ENCODE measurements at regions not wholly inside any gene's neighbourhood (a gene's known extent, or its start where the extent isn't known, plus 50 kb on each side); places are given as distances from the start of the nearest gene placed in this dataset.

DNA sequence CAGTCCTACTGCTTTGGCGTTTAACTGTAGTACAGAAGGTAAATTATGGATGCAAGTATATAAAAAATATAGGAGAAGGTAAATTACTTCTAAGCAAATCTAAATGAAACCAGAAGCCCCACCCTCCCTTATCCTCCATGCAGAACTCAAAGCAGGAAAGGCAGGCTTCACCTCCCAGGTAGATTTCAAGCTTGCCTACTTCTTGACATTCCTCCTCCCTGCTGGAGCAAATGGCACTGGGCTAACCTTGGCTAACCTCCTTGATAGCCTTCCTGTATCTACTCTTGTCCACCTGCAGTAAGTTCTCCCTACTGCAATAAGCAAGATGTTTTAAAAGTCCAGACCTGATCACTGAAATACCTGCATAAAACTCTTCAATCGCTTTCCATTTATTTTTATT lies 396.0 kb downstream of the IRS2 start:
- Histone ChIP-seq H3K27me3 (ENCODE audit: insufficient read depth, low read length, poor library complexity, severe bottlenecking) (no peaks in the 10 kb centered on the region), H3K36me3 (ENCODE audit: insufficient read depth, low read length) (no peaks in the 10 kb centered on the region), H3K27ac (ENCODE audit: low read depth, low read length) (no peak overlapping the region), H3K4me3 (ENCODE audit: low read length) (no peak overlapping the region), H3K9me3 (ENCODE audit: low read length) (no peaks in the 10 kb centered on the region), H3K4me1 (ENCODE audit: insufficient read depth, low read length) (no peaks in the 10 kb centered on the region)
- peaks cover 0 to 4% (median 0%) of the 10 kb centered on the region in 5 donors for H3K9me3 Mint-ChIP-seq
- peaks cover 0 to 6% of the 10 kb centered on the region in 2 donors for H3K27me3 Mint-ChIP-seq
- no peak overlapping the region for H3K27ac Mint-ChIP-seq
- ChIA-PET CTCF (no interaction called here), POLR2A (no interaction called here)
- no peaks in the 10 kb centered on the region for H3K4me1 Mint-ChIP-seq
- H3K4me3 Mint-ChIP-seq = peak overlapping the region in 1 of 7 donors; percentile 60
- no peak for DNase-seq
- H3K36me3 Mint-ChIP-seq = no peaks in the 10 kb centered on the region

DNA sequence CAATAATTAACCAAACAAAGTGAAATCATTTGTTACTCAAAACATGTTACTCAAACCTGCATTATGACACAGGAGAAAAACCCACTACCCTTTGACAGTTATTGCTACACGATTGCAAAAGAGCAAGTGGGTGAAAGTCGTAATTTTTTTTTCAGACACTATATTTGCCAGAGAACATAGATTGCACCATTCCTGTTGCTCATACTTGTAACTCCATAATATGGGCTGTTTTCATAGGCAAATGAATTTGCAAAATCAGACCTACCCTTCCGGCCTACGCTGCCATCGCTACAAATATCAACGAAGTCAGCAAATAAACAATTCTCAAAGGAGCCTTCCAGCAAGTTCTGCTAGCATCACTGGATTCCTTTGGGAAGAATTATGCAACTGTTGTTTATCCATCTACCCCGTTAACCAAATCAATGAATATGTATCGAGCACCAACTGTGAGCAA lies 396.5 kb downstream of the IRS2 start:
- Mint-ChIP-seq H3K27me3 (peaks cover 0 to 6% of the 10 kb centered on the region in 2 donors), H3K27ac (no peak overlapping the region), H3K4me3 (no peak overlapping the region), H3K9me3 (peaks cover 0 to 4% (median 0%) of the 10 kb centered on the region in 5 donors), H3K36me3 (no peaks in the 10 kb centered on the region), H3K4me1 (no peaks in the 10 kb centered on the region)
- DNase-seq = no peak
- Histone ChIP-seq H3K36me3 (ENCODE audit: insufficient read depth, low read length) (no peaks in the 10 kb centered on the region), H3K4me3 (ENCODE audit: low read length) (no peak overlapping the region), H3K9me3 (ENCODE audit: low read length) (no peaks in the 10 kb centered on the region), H3K27ac (ENCODE audit: low read depth, low read length) (no peak overlapping the region), H3K4me1 (ENCODE audit: insufficient read depth, low read length) (no peaks in the 10 kb centered on the region), H3K27me3 (ENCODE audit: insufficient read depth, low read length, poor library complexity, severe bottlenecking) (no peaks in the 10 kb centered on the region)
- ChIA-PET CTCF (no interaction called here), POLR2A (no interaction called here)

DNA sequence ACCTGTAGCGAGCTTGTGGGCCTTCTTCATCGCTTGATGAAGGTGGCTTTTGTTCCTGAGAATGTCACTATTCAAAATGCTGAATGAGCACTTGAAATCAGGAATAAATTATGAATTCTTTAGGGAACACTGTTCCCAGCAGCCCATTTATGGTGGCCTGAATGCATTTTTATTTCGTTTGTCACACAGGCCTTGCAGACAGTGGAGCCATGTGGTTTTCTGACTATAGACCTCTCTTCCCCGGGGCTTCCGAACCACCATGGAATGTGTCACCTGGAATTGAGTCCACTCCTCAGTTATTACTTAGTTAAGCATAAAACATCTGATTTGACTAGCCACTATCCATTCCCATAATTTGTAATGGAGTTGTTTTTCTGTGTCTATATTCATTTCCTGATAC lies 396.9 kb downstream of the IRS2 start:
- Mint-ChIP-seq H3K4me3 (no peak overlapping the region), H3K4me1 (no peaks in the 10 kb centered on the region), H3K27me3 (peaks cover 0 to 6% of the 10 kb centered on the region in 2 donors), H3K36me3 (no peaks in the 10 kb centered on the region), H3K9me3 (peaks cover 0 to 4% (median 0%) of the 10 kb centered on the region in 5 donors), H3K27ac (no peak overlapping the region)
- H3K4me3 ChIP-seq (ENCODE audit: low read length) = no peak overlapping the region
- H3K27me3 ChIP-seq (ENCODE audit: insufficient read depth, low read length, poor library complexity, severe bottlenecking) = no peaks in the 10 kb centered on the region
- CTCF ChIA-PET = no interaction called here
- no peaks in the 10 kb centered on the region for H3K36me3 ChIP-seq (ENCODE audit: insufficient read depth, low read length)
- no peaks in the 10 kb centered on the region for H3K9me3 ChIP-seq (ENCODE audit: low read length)
- H3K27ac ChIP-seq (ENCODE audit: low read depth, low read length) = no peak overlapping the region
- POLR2A ChIA-PET = no interaction called here
- H3K4me1 ChIP-seq (ENCODE audit: insufficient read depth, low read length) = no peaks in the 10 kb centered on the region
- no peak for DNase-seq

DNA sequence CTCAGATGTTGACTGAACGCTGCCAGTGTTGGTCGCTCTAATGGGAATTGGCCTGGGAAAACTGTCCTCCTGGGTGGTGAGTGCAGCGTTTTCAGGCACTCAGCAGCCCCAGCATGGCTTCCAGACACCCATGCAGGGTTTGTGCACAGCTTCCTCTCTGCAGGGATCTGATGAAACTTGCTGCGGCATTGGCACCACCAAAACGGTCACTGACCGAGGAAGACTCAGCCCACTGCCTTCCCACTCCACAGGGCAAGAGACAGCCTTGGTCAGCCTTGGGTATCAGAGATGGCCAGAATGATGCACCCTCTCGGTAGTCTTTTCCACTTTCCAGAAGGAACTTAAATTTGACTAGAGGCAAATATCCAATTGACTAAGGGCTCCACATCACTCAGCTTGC lies 398.9 kb downstream of the IRS2 start:
- no peaks in the 10 kb centered on the region for H3K36me3 Mint-ChIP-seq
- Histone ChIP-seq H3K4me3 (ENCODE audit: low read length) (no peak overlapping the region), H3K4me1 (ENCODE audit: insufficient read depth, low read length) (no peaks in the 10 kb centered on the region), H3K9me3 (ENCODE audit: low read length) (no peaks in the 10 kb centered on the region), H3K27ac (ENCODE audit: low read depth, low read length) (no peak overlapping the region), H3K27me3 (ENCODE audit: insufficient read depth, low read length, poor library complexity, severe bottlenecking) (no peaks in the 10 kb centered on the region), H3K36me3 (ENCODE audit: insufficient read depth, low read length) (no peaks in the 10 kb centered on the region)
- no peak overlapping the region for H3K4me3 Mint-ChIP-seq
- no peak overlapping the region for H3K27ac Mint-ChIP-seq
- peaks cover 0 to 2% (median 0%) of the 10 kb centered on the region in 5 donors for H3K9me3 Mint-ChIP-seq
- no peaks in the 10 kb centered on the region for H3K4me1 Mint-ChIP-seq
- CTCF ChIA-PET = no interaction called here
- H3K27me3 Mint-ChIP-seq = peaks cover 0 to 3% of the 10 kb centered on the region in 2 donors
- POLR2A ChIA-PET = no interaction called here
- DNase-seq = no peak

DNA sequence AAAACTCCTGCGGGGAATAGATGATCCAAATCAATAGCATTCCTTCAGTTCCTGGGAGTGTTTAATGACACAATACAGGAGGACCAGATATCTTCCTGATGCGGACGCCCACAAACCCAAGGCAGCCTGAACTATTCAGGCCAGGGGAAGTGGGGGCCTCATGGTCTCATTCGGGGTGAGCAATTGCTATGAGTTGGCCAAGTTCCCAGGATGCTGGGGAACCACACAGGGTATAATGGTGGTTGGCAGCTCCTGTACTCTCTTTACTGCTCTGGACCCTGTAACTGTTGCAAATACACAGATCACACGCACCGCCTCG lies 401.2 kb downstream of the IRS2 start:
- Histone ChIP-seq H3K27me3 (ENCODE audit: insufficient read depth, low read length, poor library complexity, severe bottlenecking) (no peaks in the 10 kb centered on the region), H3K4me3 (ENCODE audit: low read length) (no peak overlapping the region), H3K4me1 (ENCODE audit: insufficient read depth, low read length) (no peaks in the 10 kb centered on the region), H3K27ac (ENCODE audit: low read depth, low read length) (no peak overlapping the region), H3K36me3 (ENCODE audit: insufficient read depth, low read length) (no peaks in the 10 kb centered on the region), H3K9me3 (ENCODE audit: low read length) (no peaks in the 10 kb centered on the region)
- ChIA-PET CTCF (no interaction called here), POLR2A (no interaction called here)
- H3K4me3 Mint-ChIP-seq = no peak overlapping the region
- H3K36me3 Mint-ChIP-seq = no peaks in the 10 kb centered on the region
- H3K27me3 Mint-ChIP-seq = peaks cover 0 to 3% of the 10 kb centered on the region in 2 donors
- no peak for DNase-seq
- H3K9me3 Mint-ChIP-seq = peaks cover 0 to 2% (median 0%) of the 10 kb centered on the region in 5 donors
- H3K27ac Mint-ChIP-seq = no peak overlapping the region
- H3K4me1 Mint-ChIP-seq = no peaks in the 10 kb centered on the region

DNA sequence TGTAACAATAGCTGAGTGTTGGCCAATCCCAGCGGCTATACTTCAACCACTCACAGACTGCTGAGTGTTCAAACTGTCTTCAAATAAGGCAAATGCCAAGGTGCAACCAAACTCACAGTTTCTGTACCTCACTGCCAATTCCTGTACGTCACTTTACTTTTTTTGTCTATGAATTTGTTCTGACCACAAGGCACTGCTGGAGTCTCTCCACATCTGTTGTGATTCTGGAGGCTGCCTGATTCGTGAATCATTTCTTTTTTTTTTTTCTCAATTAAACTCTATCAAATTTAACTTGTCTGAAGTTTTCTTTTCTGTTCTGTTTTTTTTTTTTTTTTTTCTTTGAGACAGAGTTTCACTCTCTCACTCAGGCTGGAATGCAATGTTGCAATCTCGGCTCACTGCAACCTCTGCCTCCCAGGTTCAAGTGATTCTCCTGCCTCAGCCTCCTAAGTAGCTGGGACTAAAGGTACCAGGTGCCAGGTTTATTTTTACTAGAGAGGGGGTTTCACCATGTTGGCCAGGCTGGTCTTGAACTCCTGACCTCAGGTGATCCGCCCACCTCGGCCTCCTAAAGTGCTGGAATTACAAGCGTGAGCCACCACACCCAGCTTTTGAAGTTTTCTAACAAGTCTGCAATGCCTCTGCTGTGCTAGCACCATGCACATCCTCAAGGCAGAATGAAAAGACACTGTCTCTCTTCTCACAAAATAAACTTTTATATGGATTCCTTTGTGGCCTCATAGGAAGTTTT lies 401.7 kb downstream of the IRS2 start:
- Mint-ChIP-seq H3K4me3 (no peak overlapping the region), H3K4me1 (no peaks in the 10 kb centered on the region), H3K27ac (no peak overlapping the region), H3K9me3 (peaks cover 0 to 2% (median 0%) of the 10 kb centered on the region in 5 donors), H3K36me3 (no peaks in the 10 kb centered on the region), H3K27me3 (peaks cover 0 to 3% of the 10 kb centered on the region in 2 donors)
- Histone ChIP-seq H3K4me3 (ENCODE audit: low read length) (no peak overlapping the region), H3K27me3 (ENCODE audit: insufficient read depth, low read length, poor library complexity, severe bottlenecking) (no peaks in the 10 kb centered on the region), H3K36me3 (ENCODE audit: insufficient read depth, low read length) (no peaks in the 10 kb centered on the region), H3K4me1 (ENCODE audit: insufficient read depth, low read length) (no peaks in the 10 kb centered on the region), H3K27ac (ENCODE audit: low read depth, low read length) (no peak overlapping the region), H3K9me3 (ENCODE audit: low read length) (no peaks in the 10 kb centered on the region)
- ChIA-PET POLR2A (no interaction called here), CTCF (no interaction called here)
- DNase-seq = no peak

DNA sequence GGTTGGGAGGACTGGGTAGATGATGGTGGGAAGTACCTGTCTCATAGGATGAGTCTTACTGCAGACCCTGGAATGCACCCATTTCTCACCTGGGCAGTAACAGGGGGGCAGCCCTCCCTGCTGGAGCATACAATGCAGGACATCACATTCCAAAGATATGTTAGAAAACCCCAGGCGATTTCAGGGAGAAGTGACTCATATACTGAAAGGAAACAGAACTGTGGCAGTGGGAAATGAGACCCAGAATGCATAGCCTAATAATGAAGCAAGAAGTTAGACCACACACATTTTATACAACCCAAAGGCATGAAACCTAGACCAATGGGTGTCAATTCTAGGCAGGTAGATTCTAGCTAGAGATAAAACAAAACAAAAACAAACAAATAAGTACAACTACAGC lies 402.7 kb downstream of the IRS2 start:
- ChIA-PET CTCF (no interaction called here), POLR2A (no interaction called here)
- H3K27ac Mint-ChIP-seq = no peak overlapping the region
- Histone ChIP-seq H3K36me3 (ENCODE audit: insufficient read depth, low read length) (no peaks in the 10 kb centered on the region), H3K4me1 (ENCODE audit: insufficient read depth, low read length) (no peaks in the 10 kb centered on the region), H3K4me3 (ENCODE audit: low read length) (no peak overlapping the region), H3K27me3 (ENCODE audit: insufficient read depth, low read length, poor library complexity, severe bottlenecking) (no peaks in the 10 kb centered on the region), H3K9me3 (ENCODE audit: low read length) (no peaks in the 10 kb centered on the region), H3K27ac (ENCODE audit: low read depth, low read length) (no peak overlapping the region)
- no peak overlapping the region for H3K4me3 Mint-ChIP-seq
- H3K27me3 Mint-ChIP-seq = peaks cover 0 to 3% of the 10 kb centered on the region in 2 donors
- no peak for DNase-seq
- no peaks in the 10 kb centered on the region for H3K36me3 Mint-ChIP-seq
- peaks cover 0 to 2% (median 0%) of the 10 kb centered on the region in 5 donors for H3K9me3 Mint-ChIP-seq
- H3K4me1 Mint-ChIP-seq = no peaks in the 10 kb centered on the region

DNA sequence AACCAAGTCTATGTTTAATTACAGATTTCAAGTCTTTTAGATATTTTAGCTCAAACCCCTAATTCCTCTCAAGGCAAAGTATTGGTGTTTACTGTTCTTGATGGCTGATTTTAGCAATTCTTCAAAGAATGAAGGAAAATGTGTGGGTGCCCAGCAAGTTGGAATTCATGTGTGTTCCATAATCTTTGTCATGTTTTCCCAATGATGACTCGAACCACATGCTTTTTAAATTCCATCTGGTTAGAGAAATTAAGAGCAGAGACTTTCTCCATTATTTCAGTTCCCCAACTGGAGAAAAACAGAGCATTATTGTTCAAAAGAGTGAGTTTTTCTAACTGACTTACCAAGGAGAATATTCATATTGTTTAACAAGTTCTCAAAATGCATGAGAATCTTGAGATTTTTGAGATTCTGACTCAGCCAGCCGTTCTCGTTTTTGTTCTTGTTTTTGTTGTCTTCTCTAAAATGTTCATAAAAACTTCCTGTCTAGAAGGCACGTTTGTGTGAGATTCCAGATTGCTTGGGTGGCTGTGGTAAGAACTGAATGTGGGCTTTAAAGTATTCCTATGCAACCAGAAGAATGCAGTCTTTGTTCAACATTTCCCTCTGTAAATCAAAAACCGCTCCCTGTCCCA lies 404.7 kb downstream of the IRS2 start:
- H3K4me3 ChIP-seq (ENCODE audit: low read length) = no peak overlapping the region
- ChIA-PET POLR2A (no interaction called here), CTCF (no interaction called here)
- H3K27ac ChIP-seq (ENCODE audit: low read depth, low read length) = no peak overlapping the region
- H3K36me3 ChIP-seq (ENCODE audit: insufficient read depth, low read length) = no peaks in the 10 kb centered on the region
- no peaks in the 10 kb centered on the region for H3K4me1 ChIP-seq (ENCODE audit: insufficient read depth, low read length)
- Mint-ChIP-seq H3K27me3 (peaks cover 0 to 3% of the 10 kb centered on the region in 2 donors), H3K27ac (no peak overlapping the region), H3K4me1 (no peaks in the 10 kb centered on the region), H3K4me3 (no peak overlapping the region), H3K9me3 (peaks cover 0 to 4% (median 0%) of the 10 kb centered on the region in 5 donors), H3K36me3 (no peaks in the 10 kb centered on the region)
- no peak for DNase-seq
- H3K27me3 ChIP-seq (ENCODE audit: insufficient read depth, low read length, poor library complexity, severe bottlenecking) = no peaks in the 10 kb centered on the region
- H3K9me3 ChIP-seq (ENCODE audit: low read length) = no peaks in the 10 kb centered on the region

All from CD8-positive, alpha-beta memory T cell (primary cell).